HCT116 (cell line): ENCODE measurements at regions not wholly inside any gene's neighbourhood (a gene's known extent, or its start where the extent isn't known, plus 50 kb on each side); places are given as distances from the start of the nearest gene placed in this dataset.

Experiments
- ATAC-seq: fragments of 200-7000 bp; cut with Tn5 transposase; 2 replicates; pipeline ENCODE4 v1.9.1; 2020; ENCODE audit warnings: mild to moderate bottlenecking, moderate library complexity
- BruUV-seq: library from RNA; stranded (reverse); fragments of 400-500 nt; replicated peaks from 2 replicates; lab custom pipeline; 2021; lab: Mats Ljungman, UMichigan
- CTCF ChIA-PET: fragments of 300-600 bp; sonication (Branson Sonifier 250); formaldehyde crosslinking; loops from one replicate; lab custom pipeline; 2021; ENCODE audit warnings: antibody characterized with exemption; lab: Charles Lee
- POLR2A ChIA-PET: fragments of 300-600, 350-600 bp; sonication (Branson Sonifier 250); formaldehyde crosslinking; loops from one replicate; lab custom pipeline; 2021; ENCODE audit warnings: antibody characterized with exemption; lab: Charles Lee
- RAD21 ChIA-PET, 2 experiments: fragments of 300-600 bp; sonication (Branson Sonifier 250); formaldehyde crosslinking; loops; one replicate each; lab custom pipeline; 2023; ENCODE audit warnings: low total read pairs in 2 of 2; ENCODE audit not compliant: uncharacterized antibody in 2 of 2, unreplicated experiment in 2 of 2, low non-redundant PET in 1 of 2; lab: Charles Lee
- DNase-seq: peaks from one replicate; pipeline ENCODE4 v3.0.0-alpha.2; 2010; ENCODE audit warnings: low read depth, low spot score
- H2AFZ ChIP-seq: fragments of 200-600 bp; shearing (Covaris generic), sonication (generic); 2 replicates; pipeline ENCODE4 v1.6.1; 2017; ENCODE audit warnings: low read depth, mixed run types, mixed read lengths, antibody characterized with exemption, low read length; ENCODE audit not compliant: poor library complexity, severe bottlenecking
- H3K27ac ChIP-seq: 2 replicates; pipeline ENCODE4 v1.5.1; 2012; ENCODE audit warnings: low read depth, low read length
- H3K27me3 ChIP-seq: fragments of 200-600 bp; sonication (generic); 2 replicates; pipeline ENCODE4 v1.6.1; 2016; ENCODE audit warnings: mixed run types, low read length, mixed read lengths; ENCODE audit not compliant: insufficient read depth
- H3K36me3 ChIP-seq, 2 experiments: fragments of 200-500 bp in 1 of 2; fragments of 200-600 bp in 1 of 2; sonication (Bioruptor generic) in 1 of 2; sonication (generic) in 1 of 2; 2 replicates each; pipeline versions ENCODE4 v1.5.1 to v1.6.1; 2014 to 2016; ENCODE audit warnings: low read length in 2 of 2, inconsistent platforms in 1 of 2, mixed read lengths in 1 of 2, mixed run types in 1 of 2; ENCODE audit not compliant: insufficient read depth in 2 of 2, control insufficient read depth in 1 of 2
- H3K4me1 ChIP-seq, 2 experiments: fragments of 200-600 bp in 1 of 2; sonication (generic) in 1 of 2; 2 replicates each; pipeline versions ENCODE4 v1.5.1 to v1.6.1; 2012 to 2017; ENCODE audit warnings: low read length in 2 of 2, inconsistent platforms in 1 of 2, mild to moderate bottlenecking in 1 of 2, mixed read lengths in 1 of 2, mixed run types in 1 of 2, moderate library complexity in 1 of 2; ENCODE audit not compliant: insufficient read depth in 2 of 2, control insufficient read depth in 1 of 2
- H3K4me2 ChIP-seq: fragments of 200-600 bp; sonication (generic); 2 replicates; pipeline ENCODE4 v1.6.1; 2017; ENCODE audit warnings: mixed run types, low read length, mixed read lengths
- H3K4me3 ChIP-seq, 2 experiments: fragments of 200-600 bp in 1 of 2; sonication (generic) in 1 of 2; replicated peaks in 1 of 2; 2 replicates each; pipeline ENCODE4 v1.5.1; 2011 to 2016; ENCODE audit warnings: low read length in 2 of 2, control low read depth in 1 of 2, low read depth in 1 of 2, mild to moderate bottlenecking in 1 of 2, mixed read lengths in 1 of 2, mixed run types in 1 of 2
- H3K79me2 ChIP-seq: fragments of 200-600 bp; sonication (generic); 2 replicates; pipeline ENCODE4 v1.6.1; 2017; ENCODE audit warnings: mild to moderate bottlenecking, mixed run types, low read length, moderate library complexity, mixed read lengths; ENCODE audit not compliant: insufficient read depth
- H3K9ac ChIP-seq: fragments of 200-600 bp; sonication (generic); 2 replicates; pipeline ENCODE4 v1.6.1; 2016; ENCODE audit warnings: low read length, mixed read lengths
- H3K9me2 ChIP-seq: fragments of 200-600 bp; sonication (generic), shearing (Covaris generic); 2 replicates; pipeline ENCODE4 v1.6.1; 2017; ENCODE audit warnings: mixed run types, mild to moderate bottlenecking, moderate library complexity; ENCODE audit not compliant: insufficient read depth
- H3K9me3 ChIP-seq, 2 experiments: fragments of 200-500 bp in 1 of 2; fragments of 200-600 bp in 1 of 2; sonication (Bioruptor generic) in 1 of 2; sonication (generic) in 1 of 2; 2 replicates each; pipeline ENCODE4 v1.6.1; 2014 to 2017; ENCODE audit warnings: low read length in 2 of 2, mixed read lengths in 2 of 2, inconsistent platforms in 1 of 2, low read depth in 1 of 2, mild to moderate bottlenecking in 1 of 2, mixed run types in 1 of 2, moderate library complexity in 1 of 2; ENCODE audit not compliant: control insufficient read depth in 1 of 2, insufficient read depth in 1 of 2
- H4K20me1 ChIP-seq: fragments of 200-600 bp; sonication (generic), shearing (Covaris generic); 2 replicates; pipeline ENCODE4 v1.6.1; 2017; ENCODE audit warnings: mixed run types, mild to moderate bottlenecking, moderate library complexity; ENCODE audit not compliant: insufficient read depth
- CTCF ChIP-seq, 3 experiments: fragments of 200-600 bp in 1 of 3; sonication (generic) in 1 of 3; IDR thresholded peaks in 2 of 3; conservative IDR thresholded peaks in 1 of 3; 2 replicates each; pipeline ENCODE4 v1.5.1; 2012 to 2017; ENCODE audit warnings: low read depth in 2 of 3, low read length in 2 of 3, antibody characterized with exemption in 1 of 3, borderline replicate concordance in 1 of 3, control low read depth in 1 of 3, mild to moderate bottlenecking in 1 of 3, mixed read lengths in 1 of 3, mixed run types in 1 of 3, moderate library complexity in 1 of 3; ENCODE audit not compliant: insufficient read depth in 1 of 3
- EZH2 ChIP-seq: fragments of 200-600 bp; sonication (generic); IDR thresholded peaks from 2 replicates; pipeline ENCODE4 v1.6.1; 2017; ENCODE audit warnings: antibody characterized with exemption, mixed run types
- ZNF274 ChIP-seq: fragments of 200-500 bp; sonication (Bioruptor generic); IDR thresholded peaks from 2 replicates; pipeline ENCODE4 v1.6.1; 2014; ENCODE audit warnings: mild to moderate bottlenecking, low read depth, low read length, inconsistent platforms
- intact Hi-C: fragments of 100-400 bp; cut with micrococcal nuclease; formaldehyde crosslinking; loops from 2 replicates; pipeline ENCODE4 v1.10.0; 2022

- intact Hi-C loops, result loop anchor here (10.0 kb wide), 1 partner anchor 61 kb away; no protein-coding TSS in a partner anchor
- DNase-seq, result no peak
- Histone ChIP-seq H3K79me2 (no peaks in the 10 kb centered on the region), H4K20me1 (no peaks in the 10 kb centered on the region), H3K4me2 (no peak overlapping the region), H3K9me2 (no peaks in the 10 kb centered on the region), H3K9me3 (no peaks in the 10 kb centered on the region), H3K4me3 (no peak overlapping the region), H2AFZ (no peak overlapping the region), H3K4me1 (peaks cover 0 to 21% of the 10 kb centered on the region in 2 experiments; a peak in 2 of 4 replicates), H3K27me3 (no peaks in the 10 kb centered on the region), H3K9ac (no peak overlapping the region), H3K36me3 (no peaks in the 10 kb centered on the region), H3K27ac (no peak overlapping the region)
- no TSS peak for BruUV-seq
- CTCF ChIA-PET, result interaction anchor here (1.5 kb wide), 1 partner anchor 182 kb away, joined by 4 read pairs; no protein-coding TSS in a partner anchor
- POLR2A ChIA-PET, result no interaction called here
- RAD21 ChIA-PET, result interaction anchor here in 1 of 2 experiments (0.7 kb wide), 1 partner anchor 44 kb away, joined by 3 read pairs; no protein-coding TSS in a partner anchor
- TF ChIP-seq CTCF (IDR thresholded peaks at IDR 0.05 in 2 of 3, conservative IDR thresholded peaks at IDR 0.05 in 1 of 3; ENCODE audit: borderline replicate concordance in 1 of 3, insufficient read depth in 1 of 3, low read depth in 2 of 3, low read length in 2 of 3), result no peak
- TF ChIP-seq EZH2, result no peak
- no peak for TF ChIP-seq ZNF274
- ATAC-seq, result no peak
Measured at GRCh38 chr1:209383907-209384709, 199.4 kb upstream of the CAMK1G start.
